Neural progenitor cell (in vitro differentiated cells): ENCODE measurements at regions not wholly inside any gene's neighbourhood (a gene's known extent, or its start where the extent isn't known, plus 50 kb on each side); places are given as distances from the start of the nearest gene placed in this dataset.

Experiments used
- CTCF ChIP-seq: fragments of 200-600 bp; sonication (generic); IDR thresholded peaks from 2 replicates; pipeline ENCODE4 v1.5.1; 2017; ENCODE audit warnings: antibody characterized with exemption, mild to moderate bottlenecking
- EZH2 ChIP-seq: fragments of 200-600 bp; sonication (generic); IDR thresholded peaks from 2 replicates; pipeline ENCODE4 v1.6.1; 2017; ENCODE audit warnings: antibody characterized with exemption, mild to moderate bottlenecking, moderate library complexity

GRCh38 chr12:58695263-58695662 is 225.0 kb downstream of the LRIG3 start:
- TF ChIP-seq EZH2 (no peak), CTCF (no peak)
